Right atrium auricular region (tissue), 2 donors: ENCODE measurements at regions not wholly inside any gene's neighbourhood (a gene's known extent, or its start where the extent isn't known, plus 50 kb on each side); places are given as distances from the start of the nearest gene placed in this dataset.

ENCODE experiments used
- DNase-seq: peaks from one replicate; pipeline ENCODE4 v3.0.0-alpha.2; 2019; ENCODE audit warnings: low spot score
- H3K27ac ChIP-seq, 2 donors: fragments of 200-600 bp; sonication (generic); 1 replicate in 1 of 2; 2 replicates in 1 of 2; pipeline ENCODE4 v1.5.1; 2016 to 2019
- H3K27me3 ChIP-seq, 2 donors: fragments of 200-600 bp; sonication (generic); one replicate each; pipeline versions ENCODE4 v1.5.1 to v1.6.0; 2017 to 2019
- H3K36me3 ChIP-seq: fragments of 200-600 bp; sonication (generic); one replicate; pipeline ENCODE4 v1.5.1; 2016
- H3K4me1 ChIP-seq, 2 donors: fragments of 200-600 bp; sonication (generic); one replicate each; pipeline versions ENCODE4 v1.5.1 to v1.6.0; 2017 to 2019
- H3K4me3 ChIP-seq, 2 donors: fragments of 200-600 bp; sonication (generic); 1 replicate in 1 of 2; 2 replicates in 1 of 2; pipeline ENCODE4 v1.5.1; 2017 to 2019; ENCODE audit warnings: mild to moderate bottlenecking in 1 of 2, moderate library complexity in 1 of 2
- H3K9me3 ChIP-seq, 2 donors: fragments of 200-600 bp; sonication (generic); one replicate each; pipeline ENCODE4 v1.5.1; 2019
- CTCF ChIP-seq, 2 donors: fragments of 200-600 bp; sonication (generic); IDR thresholded peaks; one replicate each; pipeline ENCODE4 v1.5.1; 2019; ENCODE audit warnings: antibody characterized with exemption in 2 of 2

- no peak for TF ChIP-seq CTCF (IDR thresholded peaks at IDR 0.05)
Measured at GRCh38 chr12:39032448-39032847, 127.1 kb upstream of the CPNE8 start.

GRCh38 chr12:39032034-39032433 lies 126.6 kb upstream of the CPNE8 start:
- no peaks in the 10 kb centered on the region for H3K27me3 ChIP-seq
- DNase-seq = no peak
- H3K4me3 ChIP-seq = no peak overlapping the region
- no peaks in the 10 kb centered on the region for H3K36me3 ChIP-seq
- no peaks in the 10 kb centered on the region for H3K9me3 ChIP-seq
- TF ChIP-seq CTCF (IDR thresholded peaks at IDR 0.05) = no peak
- no peaks in the 10 kb centered on the region for H3K4me1 ChIP-seq
- no peak overlapping the region for H3K27ac ChIP-seq

More at GRCh38 chr12:39032448-39032847, 127.1 kb upstream of the CPNE8 start:
- no peak overlapping the region for H3K4me3 ChIP-seq
- no peaks in the 10 kb centered on the region for H3K36me3 ChIP-seq
- no peaks in the 10 kb centered on the region for H3K4me1 ChIP-seq
- no peaks in the 10 kb centered on the region for H3K9me3 ChIP-seq
- DNase-seq = no peak
- no peaks in the 10 kb centered on the region for H3K27me3 ChIP-seq
- no peak overlapping the region for H3K27ac ChIP-seq

- H3K4me1 ChIP-seq = no peaks in the 10 kb centered on the region
- H3K36me3 ChIP-seq = no peaks in the 10 kb centered on the region
- no peak for DNase-seq
- peaks cover 0 to 4% of the 10 kb centered on the region in 2 donors for H3K9me3 ChIP-seq
- no peak for TF ChIP-seq CTCF (IDR thresholded peaks at IDR 0.05)
- no peak overlapping the region for H3K27ac ChIP-seq
- no peak overlapping the region for H3K4me3 ChIP-seq
- H3K27me3 ChIP-seq = no peaks in the 10 kb centered on the region
Measured at GRCh38 chr12:39028382-39028781, 123.0 kb upstream of the CPNE8 start.

- no peak for TF ChIP-seq CTCF (IDR thresholded peaks at IDR 0.05)
- H3K36me3 ChIP-seq = no peaks in the 10 kb centered on the region
- H3K4me3 ChIP-seq = no peak overlapping the region
- no peak for DNase-seq
- H3K4me1 ChIP-seq = no peaks in the 10 kb centered on the region
- no peak overlapping the region for H3K27ac ChIP-seq
- no peaks in the 10 kb centered on the region for H3K27me3 ChIP-seq
- no peaks in the 10 kb centered on the region for H3K9me3 ChIP-seq
Measured at GRCh38 chr12:39012870-39013269, 107.5 kb upstream of the CPNE8 start.

GRCh38 chr12:39011166-39011565 lies 105.8 kb upstream of the CPNE8 start:
- Histone ChIP-seq H3K4me3 (no peak overlapping the region), H3K27ac (no peak overlapping the region), H3K4me1 (no peaks in the 10 kb centered on the region), H3K9me3 (no peaks in the 10 kb centered on the region), H3K36me3 (no peaks in the 10 kb centered on the region), H3K27me3 (no peaks in the 10 kb centered on the region)
- TF ChIP-seq CTCF (IDR thresholded peaks at IDR 0.05) = no peak
- no peak for DNase-seq

- Histone ChIP-seq H3K27ac (no peak overlapping the region), H3K4me3 (no peak overlapping the region), H3K9me3 (no peaks in the 10 kb centered on the region), H3K36me3 (no peaks in the 10 kb centered on the region), H3K27me3 (no peaks in the 10 kb centered on the region), H3K4me1 (no peaks in the 10 kb centered on the region)
- DNase-seq = no peak
- TF ChIP-seq CTCF (IDR thresholded peaks at IDR 0.05) = no peak
Measured at GRCh38 chr12:39010406-39010805, 105.0 kb upstream of the CPNE8 start.
